Stimulated activated CD8-positive, alpha-beta memory T cell treated with anti-CD3 and anti-CD28 coated beads, Interleukin-12 subunit alpha, Interleukin-12 subunit beta, amount 100 ng/mL, for 4 hours (primary cell): ENCODE measurements at regions not wholly inside any gene's neighbourhood (a gene's known extent, or its start where the extent isn't known, plus 50 kb on each side); places are given as distances from the start of the nearest gene placed in this dataset.
"Not testable (repeated sequence)": the region's sequence is repeated elsewhere in the genome, so short reads cannot be mapped to it uniquely, and the experiment has no call there.

ENCODE experiments used
- DNase-seq: peaks from one replicate; pipeline ENCODE4 v3.0.0-alpha.2; 2020; ENCODE audit warnings: low read depth

- DNase-seq = no peak
Measured at GRCh38 chr3:59502806-59503205, 453.0 kb upstream of the CFAP20DC start.

GRCh38 chr3:59499954-59500353, 450.1 kb upstream of the CFAP20DC start:
- DNase-seq = no peak

GRCh38 chr3:59499000-59499399, 449.2 kb upstream of the CFAP20DC start:
- DNase-seq = no peak

DNA sequence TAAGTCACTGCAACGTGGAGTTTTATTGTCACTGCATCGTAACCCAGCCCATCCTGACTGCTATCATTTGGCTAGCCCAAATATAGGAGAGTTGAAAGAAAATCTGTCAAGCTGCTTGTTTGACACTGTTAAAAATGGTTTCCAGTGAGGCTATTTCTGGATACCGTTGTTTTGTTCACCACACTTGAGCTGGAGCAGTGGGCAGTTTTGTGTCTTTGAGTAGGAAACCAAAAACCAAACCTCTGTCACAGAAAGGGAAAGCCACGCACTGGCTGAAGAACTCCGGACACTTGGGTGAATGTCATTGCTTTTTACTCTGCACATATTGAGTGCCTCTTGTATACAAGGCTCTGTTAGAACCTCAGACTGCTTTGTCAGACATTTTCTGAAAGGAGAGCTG, 446.4 kb upstream of the CFAP20DC start:
- no peak for DNase-seq

DNA sequence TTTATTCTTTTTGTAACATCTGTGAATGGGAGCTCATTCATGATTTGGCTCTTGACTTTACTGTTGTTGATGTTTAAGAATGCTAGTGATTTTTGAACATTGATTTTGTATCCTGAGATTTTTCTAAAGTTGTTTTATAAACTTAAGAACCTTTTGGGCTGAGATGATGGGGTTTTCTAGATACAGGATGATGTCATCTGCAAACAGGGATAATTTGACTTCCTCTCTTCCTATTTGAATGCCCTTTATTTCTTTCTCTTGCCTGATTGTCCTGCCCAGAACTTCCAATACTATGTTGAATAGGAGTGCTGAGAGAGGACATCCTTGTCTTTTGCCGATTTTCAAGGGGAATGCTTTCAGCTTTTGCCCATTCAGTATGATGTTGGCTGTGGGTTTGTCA, 445.1 kb upstream of the CFAP20DC start:
- DNase-seq = not testable (repeated sequence)

DNA sequence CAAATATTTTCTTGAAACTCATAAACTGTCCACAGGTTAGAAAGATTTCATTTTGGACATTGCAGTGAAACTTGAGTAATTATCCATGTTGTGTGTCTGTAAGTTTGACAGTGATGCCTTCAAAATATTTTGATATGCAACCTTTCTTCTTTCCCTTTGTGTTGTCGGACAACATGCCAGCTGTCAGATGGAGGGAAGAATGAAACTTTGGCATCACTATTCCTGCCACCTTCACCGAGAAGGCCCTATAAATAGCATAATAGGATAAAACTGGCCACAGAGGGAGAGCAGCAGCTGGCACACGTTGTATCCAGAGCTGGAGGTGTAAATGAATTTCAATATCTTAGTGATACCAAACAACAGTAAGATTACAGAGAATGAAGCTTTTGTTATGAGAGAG, 436.7 kb upstream of the CFAP20DC start:
- no peak for DNase-seq

- DNase-seq = no peak
Measured at GRCh38 chr3:59483191-59483590, 433.4 kb upstream of the CFAP20DC start.

DNA sequence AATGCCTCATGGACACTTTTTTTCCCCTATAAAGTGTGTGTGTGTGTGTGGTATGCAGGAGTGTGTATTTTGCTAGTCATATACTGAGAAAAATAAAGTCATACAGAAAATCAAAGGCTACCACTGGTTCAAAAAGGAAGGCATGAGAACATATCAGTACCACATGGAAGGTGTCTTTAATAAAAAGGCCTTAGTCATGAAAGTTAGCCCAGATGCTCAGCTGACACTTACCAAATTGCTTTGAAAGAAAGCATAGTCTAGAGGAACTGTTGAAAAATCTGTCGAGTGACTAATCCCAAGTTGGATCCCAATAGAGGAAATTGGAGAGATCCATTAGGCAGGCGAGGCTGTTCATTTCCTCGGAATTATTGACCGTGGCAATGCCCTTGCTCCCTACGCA, 432.9 kb upstream of the CFAP20DC start:
- DNase-seq = no peak

GRCh38 chr3:59481776-59482400, 432.1 kb upstream of the CFAP20DC start:
- no peak for DNase-seq

DNA sequence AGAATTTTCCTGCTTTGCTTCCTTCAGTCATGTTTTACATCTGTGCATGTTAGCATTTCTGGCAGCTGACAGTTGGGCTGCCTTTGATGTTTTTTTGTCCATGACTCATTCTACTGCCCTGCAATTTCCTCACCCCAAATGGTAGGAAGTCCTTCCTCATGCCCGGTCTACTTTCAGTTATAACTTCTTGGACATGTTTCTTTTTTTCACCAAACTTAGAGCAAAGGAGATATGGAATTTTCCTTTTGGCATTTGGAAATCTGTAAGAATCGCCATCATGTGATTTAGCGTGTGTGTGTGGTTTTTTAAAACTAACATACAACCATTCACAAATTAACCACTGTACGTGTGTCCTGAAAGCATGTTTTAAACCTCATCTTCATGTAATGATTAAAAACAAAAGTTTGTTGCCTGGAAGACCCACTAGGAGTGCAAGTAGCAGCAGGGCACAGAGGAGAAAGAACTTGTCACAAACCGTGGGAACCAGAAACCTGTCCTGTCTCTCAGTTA, 430.7 kb upstream of the CFAP20DC start:
- DNase-seq = no peak

DNA sequence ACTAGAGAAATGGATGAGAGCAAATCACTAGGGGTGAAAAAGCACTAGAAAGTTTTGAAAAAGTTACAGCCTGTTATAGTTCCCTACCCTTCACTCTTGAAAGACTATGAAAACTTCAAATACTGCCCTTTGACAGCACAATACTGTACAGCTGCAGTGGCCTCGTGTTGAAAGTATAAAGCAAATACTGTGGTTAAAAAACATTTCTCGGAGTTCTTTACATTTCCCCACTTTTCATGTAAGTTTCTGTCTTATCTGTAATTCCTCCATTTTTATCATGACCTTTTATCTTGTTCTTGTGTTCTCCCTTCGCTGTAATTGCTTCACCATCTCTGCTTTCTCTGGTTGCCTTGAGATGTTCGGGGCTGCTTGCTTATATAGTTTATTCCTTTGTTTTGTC, 423.8 kb upstream of the CFAP20DC start:
- no peak for DNase-seq

GRCh38 chr3:59472541-59472940, 422.7 kb upstream of the CFAP20DC start:
- no peak for DNase-seq

DNA sequence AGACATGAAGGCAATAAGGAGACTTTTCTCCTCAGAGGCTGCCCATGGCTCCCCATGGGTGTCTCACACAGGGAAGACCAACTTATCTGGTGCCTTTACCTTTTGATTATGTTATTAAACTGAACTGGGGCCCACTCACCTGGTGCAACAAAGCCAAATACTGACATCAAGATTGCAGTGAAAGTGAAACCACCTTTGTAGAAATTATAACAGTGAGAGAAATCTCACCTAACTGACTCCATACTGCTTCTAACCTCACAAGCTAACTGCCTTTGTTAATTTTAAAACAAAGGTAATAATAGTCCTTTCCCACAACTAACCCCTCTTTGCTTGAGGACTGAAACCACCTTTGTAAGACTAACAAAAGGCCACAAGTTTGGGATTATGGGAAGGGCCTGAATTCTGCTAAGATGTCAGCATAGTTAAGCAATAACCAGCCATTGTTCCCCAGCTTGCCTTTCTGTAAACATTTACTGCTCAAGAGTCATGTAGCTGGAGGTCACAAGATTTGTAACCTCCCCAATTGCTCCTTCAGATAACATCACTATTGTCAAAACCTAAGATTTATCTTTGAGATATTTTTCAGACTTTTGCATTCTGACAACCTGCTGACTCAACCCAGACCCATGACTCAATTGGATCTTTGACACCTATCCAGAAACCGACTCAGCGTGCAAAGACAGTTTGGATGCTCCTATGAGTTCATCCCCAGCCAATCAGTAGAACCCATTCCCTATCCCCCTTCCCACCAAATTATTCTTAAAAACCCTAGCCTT, 420.3 kb upstream of the CFAP20DC start:
- no peak for DNase-seq

DNA sequence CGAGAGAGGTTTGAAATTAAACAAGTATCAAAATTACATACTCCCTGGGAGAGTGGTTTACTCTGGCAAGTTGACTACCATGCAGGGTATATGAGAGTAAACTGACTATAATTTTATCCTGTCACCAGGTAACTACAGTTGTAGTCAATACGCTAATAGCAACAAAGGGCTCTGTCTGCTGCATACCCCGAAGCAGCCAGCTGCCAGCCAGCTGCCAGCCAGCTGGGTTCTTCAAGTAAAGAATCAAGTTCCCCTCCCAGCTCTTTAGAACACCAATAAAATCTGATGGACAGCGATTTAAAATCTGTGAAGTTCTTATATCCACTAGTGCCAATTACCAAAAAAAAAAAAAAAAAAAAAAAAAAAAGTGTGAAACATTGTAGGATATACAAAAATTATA, 417.7 kb upstream of the CFAP20DC start:
- no peak for DNase-seq

DNA sequence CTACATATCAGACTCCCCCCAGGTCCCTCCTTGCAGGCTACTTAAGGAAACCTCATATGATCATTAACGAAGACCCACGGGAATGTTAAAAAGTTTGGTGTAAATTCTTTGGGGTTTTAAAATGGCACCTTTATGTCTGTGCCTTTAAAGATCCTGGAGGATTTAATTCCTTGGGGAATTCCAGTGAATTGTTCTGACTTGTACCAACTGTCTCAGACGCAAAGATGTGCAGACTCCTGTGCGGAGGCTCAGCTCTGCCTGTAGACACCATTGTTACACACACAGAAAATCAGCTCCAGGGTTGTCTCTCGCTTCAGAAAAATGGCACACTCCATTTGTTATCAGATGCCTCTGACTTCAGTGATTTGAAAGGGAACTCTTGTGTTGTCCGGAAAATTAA, 414.4 kb upstream of the CFAP20DC start:
- DNase-seq = no peak

- no peak for DNase-seq
Measured at GRCh38 chr3:59463253-59463652, 413.4 kb upstream of the CFAP20DC start.

DNA sequence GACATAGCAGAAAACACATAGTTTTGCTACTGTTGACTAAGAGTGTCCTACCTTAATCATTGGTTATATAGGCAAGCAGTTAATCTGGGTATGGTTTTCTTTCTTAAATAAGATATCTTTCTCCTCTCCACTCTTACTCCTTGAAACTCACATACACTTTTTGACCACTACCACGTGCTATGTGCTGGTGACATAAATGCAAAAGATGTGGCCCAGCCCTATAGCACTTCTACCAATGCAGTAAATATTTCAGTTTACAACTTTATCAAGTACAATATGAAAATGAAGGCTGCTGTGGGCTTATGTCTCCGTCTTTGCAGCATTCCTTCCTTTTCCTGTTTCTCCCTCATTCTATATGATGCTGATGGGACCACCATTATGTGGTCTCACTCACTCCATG, 410.2 kb upstream of the CFAP20DC start:
- no peak for DNase-seq

GRCh38 chr3:59456852-59457485, 407.1 kb upstream of the CFAP20DC start:
- DNase-seq = no peak

- DNase-seq = no peak
Measured at GRCh38 chr3:59451800-59452746, 402.2 kb upstream of the CFAP20DC start.

GRCh38 chr3:59450946-59451763, 401.3 kb upstream of the CFAP20DC start:
- DNase-seq = peak; percentile 19

GRCh38 chr3:59450437-59450836, 400.6 kb upstream of the CFAP20DC start:
- no peak for DNase-seq
